ENCODE measurements at regions not wholly inside any gene's neighbourhood (a gene's known extent, or its start where the extent isn't known, plus 50 kb on each side); places are given as distances from the start of the nearest gene placed in this dataset.

DNA sequence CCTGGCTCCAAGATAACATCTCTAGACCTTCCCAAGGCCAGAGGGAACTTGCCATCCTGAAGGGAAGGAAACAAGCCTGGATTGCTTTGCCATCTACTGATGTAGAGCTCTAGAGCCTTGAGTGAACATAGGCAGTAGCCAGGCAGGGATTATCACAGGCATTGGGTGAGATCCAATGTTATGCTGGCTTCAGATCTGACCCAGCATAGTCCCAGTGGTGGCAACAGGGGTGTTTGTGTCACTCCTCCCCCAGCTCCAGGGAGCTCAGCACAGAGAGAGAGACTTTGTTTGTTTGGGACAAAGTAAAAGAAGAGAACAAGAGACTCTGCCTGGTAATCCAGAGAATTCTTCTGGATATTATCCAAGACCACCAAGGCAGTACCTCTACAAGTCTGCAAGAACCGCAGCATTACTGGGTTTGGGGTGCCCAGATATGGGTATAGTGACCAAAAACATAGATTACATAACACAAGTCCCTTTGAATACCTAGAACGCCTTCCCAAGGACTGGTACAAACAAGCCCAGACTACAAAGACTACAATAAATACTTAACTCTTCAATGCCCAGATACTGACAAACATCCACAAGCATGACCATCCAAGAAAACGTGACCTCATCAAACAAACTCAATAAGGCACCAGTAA, 137.6 kb upstream of the DAPK1 start:
- H3K27ac ChIP-seq (ENCODE audit: low read depth), result no peak overlapping the region
- TF ChIP-seq ZNF114 (CRISPR knock-in tag; IDR thresholded peaks at IDR 0.05) (no peak), CREB1 (CRISPR knock-in tag; IDR thresholded peaks at IDR 0.05; ENCODE audit: low read depth) (no peak), POLR2AphosphoS5 (IDR thresholded peaks at IDR 0.05; ENCODE audit: low read depth) (no peak), STAT1 (IDR thresholded peaks at IDR 0.05; ENCODE audit: unreplicated experiment) (no peak), JUNB (IDR thresholded peaks at IDR 0.05; ENCODE audit: unreplicated experiment) (no peak)
- H3K27me3 Mint-ChIP-seq (ENCODE audit: insufficient read depth, low read depth, poor library complexity), result peaks cover 2% of the 10 kb centered on the region
- no peak overlapping the region for H3K27ac Mint-ChIP-seq
- H2AFZ ChIP-seq, result no peak overlapping the region
- H4K20me1 ChIP-seq (replicated peaks; ENCODE audit: insufficient read depth), result no peaks in the 10 kb centered on the region
- no peaks in the 10 kb centered on the region for H3K4me1 ChIP-seq (ENCODE audit: insufficient read depth)
- H3K27me3 ChIP-seq (ENCODE audit: insufficient read depth), result no peaks in the 10 kb centered on the region
- no peak overlapping the region for H3K4me3 Mint-ChIP-seq
- H3K79me2 ChIP-seq (replicated peaks; ENCODE audit: insufficient read depth), result no peaks in the 10 kb centered on the region
- no peaks in the 10 kb centered on the region for H3K36me3 ChIP-seq (ENCODE audit: insufficient read depth)
- no peak overlapping the region for H3K4me2 ChIP-seq
- ATAC-seq (no peak), DNase-seq (ENCODE audit: low spot score) (no peak)
- no peaks in the 10 kb centered on the region for H3K9me2 ChIP-seq (ENCODE audit: insufficient read depth)
- H3K4me1 Mint-ChIP-seq, result no peaks in the 10 kb centered on the region; the same call in 2 of the 3 replicates
- H3F3A ChIP-seq (replicated peaks; ENCODE audit: low read depth), result no peaks in the 10 kb centered on the region
- H3K36me3 Mint-ChIP-seq (ENCODE audit: low read depth), result no peaks in the 10 kb centered on the region
- H3K4me3 ChIP-seq, result no peak overlapping the region
- H3K9me3 Mint-ChIP-seq, result peaks cover 3% of the 10 kb centered on the region; the same call in 1 of the 3 replicates

DNA sequence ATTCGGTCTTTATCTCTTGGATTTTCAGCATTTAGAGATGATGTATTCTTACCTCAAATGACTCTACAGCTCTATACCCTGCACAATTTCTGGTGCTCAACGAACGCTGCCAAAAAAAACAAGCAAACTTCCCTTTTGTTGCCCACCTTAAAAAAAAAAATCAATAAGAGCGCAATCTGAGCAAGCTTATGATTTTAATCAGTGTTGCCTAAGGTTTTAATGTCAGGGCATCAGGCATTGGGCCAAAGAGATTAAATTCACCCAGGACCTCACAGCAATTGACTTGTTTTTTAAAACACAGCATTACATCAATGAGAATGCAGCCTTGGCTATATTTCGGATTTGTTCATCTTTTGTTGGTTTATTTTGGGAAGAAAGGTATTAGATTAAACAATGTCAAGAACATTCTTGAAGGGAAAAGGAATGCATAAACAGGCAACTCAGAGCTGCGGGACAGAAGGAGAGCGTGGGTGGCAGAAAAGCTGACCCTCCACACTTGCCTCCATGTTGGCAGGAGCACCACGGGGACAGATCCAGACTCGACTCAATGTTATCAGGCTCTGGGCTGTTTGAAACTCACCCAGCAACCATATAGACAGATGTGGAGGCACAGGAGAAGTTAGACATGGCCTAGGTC, 127.5 kb upstream of the DAPK1 start:
- no peaks in the 10 kb centered on the region for H3F3A ChIP-seq (replicated peaks; ENCODE audit: low read depth)
- Mint-ChIP-seq H3K9me3 (no peaks in the 10 kb centered on the region), H3K27ac (no peak overlapping the region), H3K27me3 (ENCODE audit: insufficient read depth, low read depth, poor library complexity) (peaks cover 3% of the 10 kb centered on the region), H3K4me1 (peaks cover 21% of the 10 kb centered on the region), H3K36me3 (ENCODE audit: low read depth) (no peaks in the 10 kb centered on the region), H3K4me3 (no peak overlapping the region)
- H3K4me3 ChIP-seq, result no peak overlapping the region
- peaks cover 6% of the 10 kb centered on the region; the same call in 1 of the 2 replicates for H3K9me2 ChIP-seq (ENCODE audit: insufficient read depth)
- H3K27me3 ChIP-seq (ENCODE audit: insufficient read depth), result no peaks in the 10 kb centered on the region
- DNase-seq (ENCODE audit: low spot score) (no peak), ATAC-seq (no peak)
- H2AFZ ChIP-seq, result peak overlapping the region; percentile 11; the same call in 1 of the 2 replicates
- H3K4me1 ChIP-seq (ENCODE audit: insufficient read depth), result peaks cover 20% of the 10 kb centered on the region
- H3K79me2 ChIP-seq (replicated peaks; ENCODE audit: insufficient read depth), result no peaks in the 10 kb centered on the region
- no peak overlapping the region for H3K27ac ChIP-seq (ENCODE audit: low read depth)
- H3K36me3 ChIP-seq (ENCODE audit: insufficient read depth), result no peaks in the 10 kb centered on the region
- H4K20me1 ChIP-seq (replicated peaks; ENCODE audit: insufficient read depth), result no peaks in the 10 kb centered on the region
- no peak overlapping the region for H3K4me2 ChIP-seq
- TF ChIP-seq REST (IDR thresholded peaks at IDR 0.05; ENCODE audit: unreplicated experiment), result no peak
- TF ChIP-seq, protein P1, sequence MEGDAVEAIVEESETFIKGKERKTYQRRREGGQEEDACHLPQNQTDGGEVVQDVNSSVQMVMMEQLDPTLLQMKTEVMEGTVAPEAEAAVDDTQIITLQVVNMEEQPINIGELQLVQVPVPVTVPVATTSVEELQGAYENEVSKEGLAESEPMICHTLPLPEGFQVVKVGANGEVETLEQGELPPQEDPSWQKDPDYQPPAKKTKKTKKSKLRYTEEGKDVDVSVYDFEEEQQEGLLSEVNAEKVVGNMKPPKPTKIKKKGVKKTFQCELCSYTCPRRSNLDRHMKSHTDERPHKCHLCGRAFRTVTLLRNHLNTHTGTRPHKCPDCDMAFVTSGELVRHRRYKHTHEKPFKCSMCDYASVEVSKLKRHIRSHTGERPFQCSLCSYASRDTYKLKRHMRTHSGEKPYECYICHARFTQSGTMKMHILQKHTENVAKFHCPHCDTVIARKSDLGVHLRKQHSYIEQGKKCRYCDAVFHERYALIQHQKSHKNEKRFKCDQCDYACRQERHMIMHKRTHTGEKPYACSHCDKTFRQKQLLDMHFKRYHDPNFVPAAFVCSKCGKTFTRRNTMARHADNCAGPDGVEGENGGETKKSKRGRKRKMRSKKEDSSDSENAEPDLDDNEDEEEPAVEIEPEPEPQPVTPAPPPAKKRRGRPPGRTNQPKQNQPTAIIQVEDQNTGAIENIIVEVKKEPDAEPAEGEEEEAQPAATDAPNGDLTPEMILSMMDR (conservative IDR thresholded peaks at IDR 0.05; ENCODE audit: low read depth in 2 of 2), result no peak
- TF ChIP-seq STAT1 (IDR thresholded peaks at IDR 0.05; ENCODE audit: unreplicated experiment), result no peak
- TF ChIP-seq NANOG (IDR thresholded peaks at IDR 0.05; ENCODE audit: borderline replicate concordance), result no peak
- TF ChIP-seq EZH2 (IDR thresholded peaks at IDR 0.05; ENCODE audit: low read depth, unreplicated experiment), result no peak
- TF ChIP-seq POLR2AphosphoS5 (IDR thresholded peaks at IDR 0.05; ENCODE audit: low read depth), result no peak
- TF ChIP-seq ZNF331 (CRISPR knock-in tag; IDR thresholded peaks at IDR 0.05; ENCODE audit: low read depth), result no peak
- no peak for TF ChIP-seq JUNB (IDR thresholded peaks at IDR 0.05; ENCODE audit: unreplicated experiment)
- TF ChIP-seq, protein P2, sequence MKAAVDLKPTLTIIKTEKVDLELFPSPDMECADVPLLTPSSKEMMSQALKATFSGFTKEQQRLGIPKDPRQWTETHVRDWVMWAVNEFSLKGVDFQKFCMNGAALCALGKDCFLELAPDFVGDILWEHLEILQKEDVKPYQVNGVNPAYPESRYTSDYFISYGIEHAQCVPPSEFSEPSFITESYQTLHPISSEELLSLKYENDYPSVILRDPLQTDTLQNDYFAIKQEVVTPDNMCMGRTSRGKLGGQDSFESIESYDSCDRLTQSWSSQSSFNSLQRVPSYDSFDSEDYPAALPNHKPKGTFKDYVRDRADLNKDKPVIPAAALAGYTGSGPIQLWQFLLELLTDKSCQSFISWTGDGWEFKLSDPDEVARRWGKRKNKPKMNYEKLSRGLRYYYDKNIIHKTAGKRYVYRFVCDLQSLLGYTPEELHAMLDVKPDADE (IDR thresholded peaks at IDR 0.05), result no peak
